ENCODE measurements at regions not wholly inside any gene's neighbourhood (a gene's known extent, or its start where the extent isn't known, plus 50 kb on each side); places are given as distances from the start of the nearest gene placed in this dataset.

- Histone ChIP-seq H3K56ac (replicated peaks; ENCODE audit: insufficient read length, low read depth, low read length) (no peak overlapping the region), H3K23ac (ENCODE audit: insufficient read length) (no peak overlapping the region), H3K18ac (ENCODE audit: extremely low read depth, low read length) (no peak overlapping the region), H2BK15ac (ENCODE audit: low read length) (no peak overlapping the region), H4K5ac (ENCODE audit: insufficient read length, low read depth, low read length) (no peak overlapping the region), H4K20me1 (replicated peaks in 1 of 2; ENCODE audit: control insufficient read depth in 1 of 2, insufficient read depth in 2 of 2, low read length in 2 of 2) (no peaks in the 10 kb centered on the region), H2BK120ac (replicated peaks; ENCODE audit: low read depth, low read length) (no peak overlapping the region), H3K27me3 (replicated peaks in 1 of 4; ENCODE audit: control insufficient read depth in 3 of 4, extremely low read depth in 1 of 4, insufficient read depth in 3 of 4, low read length in 3 of 4) (no peaks in the 10 kb centered on the region), H2BK12ac (ENCODE audit: low read depth, low read length) (no peak overlapping the region), H3K14ac (ENCODE audit: insufficient read length) (no peak overlapping the region), H3K9ac (replicated peaks in 1 of 4; ENCODE audit: extremely low read depth in 1 of 4, low read depth in 3 of 4, low read length in 3 of 4) (no peak overlapping the region), H3K27ac (ENCODE audit: low read depth, low read length) (no peak overlapping the region), H2BK5ac (ENCODE audit: low read depth, low read length) (no peak overlapping the region), H3K4me3 (ENCODE audit: extremely low read depth in 1 of 4, insufficient read depth in 2 of 4, low read depth in 3 of 4, low read length in 4 of 4) (no peak overlapping the region), H4K91ac (replicated peaks; ENCODE audit: insufficient read length, low read length) (no peak overlapping the region), H3K4me1 (replicated peaks in 1 of 4; ENCODE audit: control insufficient read depth in 3 of 4, insufficient read depth in 4 of 4, low read length in 3 of 4) (no peaks in the 10 kb centered on the region), H2AFZ (ENCODE audit: low read length) (no peak overlapping the region), H3K79me1 (ENCODE audit: low read depth, low read length) (no peaks in the 10 kb centered on the region), H3K4me2 (ENCODE audit: insufficient read depth in 1 of 2, low read depth in 2 of 2, low read length in 2 of 2) (no peak overlapping the region), H2BK20ac (ENCODE audit: low read length) (no peak overlapping the region), H3K23me2 (ENCODE audit: low read depth, low read length) (no peaks in the 10 kb centered on the region), H4K8ac (ENCODE audit: extremely low read depth, insufficient read depth, low read length) (no peak overlapping the region), H3K36me3 (ENCODE audit: control insufficient read depth in 2 of 4, insufficient read depth in 4 of 4, low read length in 3 of 4) (no peaks in the 10 kb centered on the region; a peak in 1 of 8 replicates), H3K9me3 (ENCODE audit: insufficient read depth in 2 of 2, low read depth in 1 of 2, low read length in 1 of 2) (peaks cover 10 to 13% of the 10 kb centered on the region in 2 experiments), H3K4ac (replicated peaks; ENCODE audit: insufficient read length, low read depth, low read length) (no peak overlapping the region), H3K79me2 (ENCODE audit: control insufficient read depth in 1 of 2, insufficient read depth in 2 of 2, low read length in 2 of 2) (no peaks in the 10 kb centered on the region), H2AK5ac (ENCODE audit: low read depth, low read length) (no peak overlapping the region)
- TF ChIP-seq SRF (IDR thresholded peaks at IDR 0.05; ENCODE audit: low read depth, low read length) (no peak), SAP30 (IDR thresholded peaks at IDR 0.05; ENCODE audit: insufficient read depth, insufficient replicate concordance, low read length) (no peak), YY1 (IDR thresholded peaks at IDR 0.05; ENCODE audit: low read depth, low read length) (no peak), POLR2AphosphoS5 (IDR thresholded peaks at IDR 0.05; ENCODE audit: low read depth, low read length) (no peak), SIRT6 (IDR thresholded peaks at IDR 0.05; ENCODE audit: low read length) (no peak), TAF7 (optimal IDR thresholded peaks at IDR 0.05; ENCODE audit: borderline replicate concordance, low read depth, low read length) (no peak), NANOG (IDR thresholded peaks at IDR 0.05; ENCODE audit: insufficient read depth, low read depth, low read length, poor library complexity, severe bottlenecking) (no peak), SP4 (IDR thresholded peaks at IDR 0.05; ENCODE audit: low read length) (no peak), ASH2L (IDR thresholded peaks at IDR 0.05; ENCODE audit: low read length) (no peak), RNF2 (IDR thresholded peaks at IDR 0.05; ENCODE audit: borderline replicate concordance, low read depth, low read length, missing control alignments, poor library complexity, severe bottlenecking) (no peak), SUZ12 (IDR thresholded peaks at IDR 0.05; ENCODE audit: low read length) (no peak), TCF12 (IDR thresholded peaks at IDR 0.05; ENCODE audit: low read depth, low read length) (no peak)
- TF ChIP-seq, protein P1, sequence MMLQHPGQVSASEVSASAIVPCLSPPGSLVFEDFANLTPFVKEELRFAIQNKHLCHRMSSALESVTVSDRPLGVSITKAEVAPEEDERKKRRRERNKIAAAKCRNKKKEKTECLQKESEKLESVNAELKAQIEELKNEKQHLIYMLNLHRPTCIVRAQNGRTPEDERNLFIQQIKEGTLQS (IDR thresholded peaks at IDR 0.05; ENCODE audit: insufficient read depth, low read depth, low read length): no peak
- CTCF ChIA-PET (ENCODE audit: partially characterized antibody): no interaction called here
- 77% methylated on average over 1 of the region's 1 CpG; no CpG with 5 or more reads in 1 of the 2 experiments for WGBS, 2 experiments (ENCODE audit: extremely low coverage in 1 of 2, insufficient coverage in 1 of 2, insufficient read length in 1 of 2, insufficient replicate concordance in 2 of 2, low coverage in 1 of 2, low lambda C conversion rate in 2 of 2, missing lambda C conversion rate in 1 of 2)
- no peak for FAIRE-seq
- POLR2A ChIA-PET (ENCODE audit: partially characterized antibody): no interaction called here
- no peak for DNase-seq (ENCODE audit: low read depth in 1 of 2, low spot score in 2 of 2)
Measured at GRCh38 chr6:99030915-99031314, 83.2 kb upstream of the FBXL4 start.
